ENCODE measurements at regions not wholly inside any gene's neighbourhood (a gene's known extent, or its start where the extent isn't known, plus 50 kb on each side); places are given as distances from the start of the nearest gene placed in this dataset.

GRCh38 chr12:87310126-87310525, 719.1 kb downstream of the C12orf50 start:
- H3K9me3 Mint-ChIP-seq: no peaks in the 10 kb centered on the region

GRCh38 chr12:87305481-87305880, 723.7 kb downstream of the C12orf50 start:
- DNase-seq (ENCODE audit: low spot score): no peak
- Mint-ChIP-seq H3K9me3 (peaks cover 5% of the 10 kb centered on the region), H3K36me3 (no peaks in the 10 kb centered on the region), H3K4me1 (ENCODE audit: low read depth in 2 of 2) (no peaks in the 10 kb centered on the region), H3K4me3 (no peak overlapping the region), H3K27me3 (no peaks in the 10 kb centered on the region), H3K27ac (no peak overlapping the region)
- no peak for ATAC-seq

More at GRCh38 chr12:87310126-87310525, 719.1 kb downstream of the C12orf50 start:
- Mint-ChIP-seq H3K4me3 (no peak overlapping the region), H3K36me3 (no peaks in the 10 kb centered on the region), H3K27ac (no peak overlapping the region), H3K27me3 (no peaks in the 10 kb centered on the region), H3K4me1 (ENCODE audit: low read depth in 2 of 2) (peaks cover 0 to 3% of the 10 kb centered on the region in 2 donors)
- DNase-seq (ENCODE audit: low spot score): no peak
- ATAC-seq: no peak

- no peak overlapping the region for H3K27ac Mint-ChIP-seq
- H3K27me3 Mint-ChIP-seq: no peaks in the 10 kb centered on the region
- ATAC-seq: no peak
- H3K9me3 Mint-ChIP-seq: peaks cover 5% of the 10 kb centered on the region
- H3K4me3 Mint-ChIP-seq: no peak overlapping the region
- no peaks in the 10 kb centered on the region for H3K36me3 Mint-ChIP-seq
- no peak for DNase-seq (ENCODE audit: low spot score)
- H3K4me1 Mint-ChIP-seq (ENCODE audit: low read depth in 2 of 2): no peaks in the 10 kb centered on the region
Measured at GRCh38 chr12:87304406-87304805, 724.8 kb downstream of the C12orf50 start.

GRCh38 chr12:87303396-87304012, 725.7 kb downstream of the C12orf50 start:
- no peaks in the 10 kb centered on the region for H3K36me3 Mint-ChIP-seq
- ATAC-seq (no peak), DNase-seq (ENCODE audit: low spot score) (no peak)
- H3K27ac Mint-ChIP-seq: no peak overlapping the region
- peaks cover 5% of the 10 kb centered on the region for H3K9me3 Mint-ChIP-seq
- no peak overlapping the region for H3K4me3 Mint-ChIP-seq
- H3K27me3 Mint-ChIP-seq: no peaks in the 10 kb centered on the region
- no peaks in the 10 kb centered on the region for H3K4me1 Mint-ChIP-seq (ENCODE audit: low read depth in 2 of 2)

DNA sequence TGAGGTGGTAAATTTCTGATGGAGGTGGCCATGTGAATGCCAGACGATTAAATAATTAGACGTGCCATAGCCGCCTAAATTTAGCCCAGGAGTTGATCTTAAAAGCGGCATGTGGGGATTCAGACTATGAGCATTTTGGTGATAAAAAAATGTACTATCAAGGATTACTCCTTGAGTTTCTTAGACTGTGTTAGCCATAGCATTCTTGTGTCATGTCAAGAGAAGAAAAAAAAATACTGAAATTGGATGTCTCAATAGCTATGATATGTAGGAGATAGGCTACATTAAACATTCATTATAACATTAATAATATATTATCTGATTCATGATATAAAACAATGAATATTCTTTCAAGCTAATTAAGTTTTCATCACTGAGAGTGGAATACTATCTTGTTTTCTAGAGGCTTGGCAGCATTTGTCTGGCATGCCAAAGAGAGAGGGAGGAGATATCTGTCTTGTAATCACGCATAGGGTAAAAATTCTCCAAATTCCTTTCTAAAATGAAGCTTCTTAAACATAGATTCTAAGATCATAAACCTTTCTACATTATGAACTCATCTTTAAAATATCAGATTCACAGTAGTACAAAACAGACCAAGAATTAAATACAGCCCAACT, 727.0 kb downstream of the C12orf50 start:
- H3K36me3 Mint-ChIP-seq: no peaks in the 10 kb centered on the region
- H3K4me1 Mint-ChIP-seq (ENCODE audit: low read depth in 2 of 2): no peaks in the 10 kb centered on the region
- ATAC-seq (no peak), DNase-seq (ENCODE audit: low spot score) (no peak)
- H3K9me3 Mint-ChIP-seq: peaks cover 9% of the 10 kb centered on the region
- H3K4me3 Mint-ChIP-seq: no peak overlapping the region
- no peaks in the 10 kb centered on the region for H3K27me3 Mint-ChIP-seq
- H3K27ac Mint-ChIP-seq: no peak overlapping the region

- H3K4me1 Mint-ChIP-seq (ENCODE audit: low read depth in 2 of 2): no peaks in the 10 kb centered on the region
- DNase-seq (ENCODE audit: low spot score): no peak
- no peak for ATAC-seq
- no peaks in the 10 kb centered on the region for H3K36me3 Mint-ChIP-seq
- H3K4me3 Mint-ChIP-seq: no peak overlapping the region
- no peaks in the 10 kb centered on the region for H3K27me3 Mint-ChIP-seq
- H3K9me3 Mint-ChIP-seq: peaks cover 3% of the 10 kb centered on the region
- H3K27ac Mint-ChIP-seq: no peak overlapping the region
Measured at GRCh38 chr12:87290505-87290904, 738.7 kb downstream of the C12orf50 start.

DNA sequence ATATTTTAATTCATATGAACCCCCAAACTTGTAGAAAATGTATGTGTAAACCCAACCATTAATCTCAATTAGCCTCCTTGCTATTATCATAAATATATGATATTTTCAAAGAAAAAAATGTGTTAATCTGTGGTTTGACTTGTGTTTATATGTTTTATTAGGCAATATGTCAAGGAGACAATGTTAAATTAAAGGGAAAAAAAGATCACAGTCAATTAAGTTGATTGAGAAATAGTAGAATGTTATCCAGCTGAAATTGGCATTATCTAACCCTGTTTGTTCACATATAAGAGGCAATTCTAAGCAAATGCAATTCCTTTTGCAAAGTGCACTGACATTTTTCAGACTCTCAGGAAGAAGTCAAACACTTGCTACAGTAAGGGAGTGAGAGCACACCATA, 745.3 kb downstream of the C12orf50 start:
- peaks cover 3% of the 10 kb centered on the region for H3K9me3 Mint-ChIP-seq
- no peaks in the 10 kb centered on the region for H3K36me3 Mint-ChIP-seq
- no peaks in the 10 kb centered on the region for H3K27me3 Mint-ChIP-seq
- DNase-seq (ENCODE audit: low spot score) (no peak), ATAC-seq (no peak)
- H3K27ac Mint-ChIP-seq: no peak overlapping the region
- no peaks in the 10 kb centered on the region for H3K4me1 Mint-ChIP-seq (ENCODE audit: low read depth in 2 of 2)
- H3K4me3 Mint-ChIP-seq: no peak overlapping the region

DNA sequence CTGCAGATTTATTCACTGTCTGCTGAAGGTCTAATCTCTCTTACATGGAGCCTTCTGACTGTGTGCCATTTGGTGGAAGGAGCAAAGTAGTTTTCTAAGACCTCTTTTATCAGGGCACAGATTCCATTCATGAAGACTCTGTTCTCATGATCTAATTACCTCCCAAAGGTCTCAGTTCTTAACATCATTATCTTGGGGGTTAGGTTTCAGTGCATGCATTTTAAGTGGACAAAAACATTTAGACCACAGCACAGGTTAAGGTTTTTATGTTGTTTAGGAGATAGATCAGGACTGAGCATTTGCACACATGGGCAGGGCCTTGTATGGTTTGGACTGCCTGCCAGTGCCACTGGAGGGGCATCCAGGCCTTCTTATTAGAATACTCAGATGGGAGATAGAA, 746.1 kb downstream of the C12orf50 start:
- Mint-ChIP-seq H3K4me1 (ENCODE audit: low read depth in 2 of 2) (no peaks in the 10 kb centered on the region), H3K9me3 (peaks cover 3% of the 10 kb centered on the region), H3K36me3 (no peaks in the 10 kb centered on the region), H3K4me3 (no peak overlapping the region), H3K27ac (no peak overlapping the region), H3K27me3 (no peaks in the 10 kb centered on the region)
- DNase-seq (ENCODE audit: low spot score): no peak
- no peak for ATAC-seq

DNA sequence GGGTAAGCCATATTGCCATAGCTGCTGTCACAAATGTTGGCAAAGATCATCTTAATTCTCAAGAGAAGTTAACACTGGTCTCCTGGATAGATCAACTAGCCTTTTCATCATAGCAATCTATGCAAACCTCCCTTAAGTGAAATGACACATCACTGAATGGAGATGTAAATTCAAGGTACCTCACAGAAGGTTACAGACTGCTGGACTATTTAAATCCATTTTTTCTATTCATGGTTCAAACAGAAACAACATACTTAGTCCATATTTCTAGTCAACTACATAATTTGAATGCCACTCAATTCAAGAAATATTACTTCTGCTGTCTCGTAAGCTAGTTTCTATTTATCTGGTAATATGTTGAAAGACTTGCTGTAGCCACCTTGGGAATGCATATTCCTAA, 748.3 kb downstream of the C12orf50 start:
- H3K4me3 Mint-ChIP-seq: no peak overlapping the region
- H3K36me3 Mint-ChIP-seq: no peaks in the 10 kb centered on the region
- DNase-seq (ENCODE audit: low spot score) (no peak), ATAC-seq (no peak)
- no peak overlapping the region for H3K27ac Mint-ChIP-seq
- H3K27me3 Mint-ChIP-seq: no peaks in the 10 kb centered on the region
- no peaks in the 10 kb centered on the region for H3K4me1 Mint-ChIP-seq (ENCODE audit: low read depth in 2 of 2)
- peaks cover 4% of the 10 kb centered on the region for H3K9me3 Mint-ChIP-seq

DNA sequence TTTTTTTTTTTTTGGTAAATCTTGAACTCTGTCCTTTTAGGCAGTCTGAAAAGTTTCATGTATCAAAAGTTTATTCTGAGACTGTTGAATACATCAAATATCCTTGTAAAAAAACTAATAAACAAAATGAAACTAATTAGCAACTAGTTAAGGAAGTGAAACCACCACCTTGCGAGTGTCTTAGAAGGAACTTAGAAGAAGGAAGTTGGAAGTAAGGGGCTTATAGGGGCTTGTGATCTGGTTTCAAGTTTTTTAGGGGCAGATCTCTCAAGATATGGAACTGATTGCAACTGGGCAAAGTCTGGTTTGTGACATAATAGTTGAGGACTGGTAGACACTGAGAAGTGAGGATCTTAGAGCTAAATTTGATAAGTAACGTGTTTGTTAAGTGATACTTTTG, 748.8 kb downstream of the C12orf50 start:
- H3K27ac Mint-ChIP-seq: no peak overlapping the region
- peaks cover 9% of the 10 kb centered on the region for H3K9me3 Mint-ChIP-seq
- ATAC-seq (no peak), DNase-seq (ENCODE audit: low spot score) (no peak)
- no peak overlapping the region for H3K4me3 Mint-ChIP-seq
- H3K4me1 Mint-ChIP-seq (ENCODE audit: low read depth in 2 of 2): no peaks in the 10 kb centered on the region
- no peaks in the 10 kb centered on the region for H3K27me3 Mint-ChIP-seq
- H3K36me3 Mint-ChIP-seq: no peaks in the 10 kb centered on the region

DNA sequence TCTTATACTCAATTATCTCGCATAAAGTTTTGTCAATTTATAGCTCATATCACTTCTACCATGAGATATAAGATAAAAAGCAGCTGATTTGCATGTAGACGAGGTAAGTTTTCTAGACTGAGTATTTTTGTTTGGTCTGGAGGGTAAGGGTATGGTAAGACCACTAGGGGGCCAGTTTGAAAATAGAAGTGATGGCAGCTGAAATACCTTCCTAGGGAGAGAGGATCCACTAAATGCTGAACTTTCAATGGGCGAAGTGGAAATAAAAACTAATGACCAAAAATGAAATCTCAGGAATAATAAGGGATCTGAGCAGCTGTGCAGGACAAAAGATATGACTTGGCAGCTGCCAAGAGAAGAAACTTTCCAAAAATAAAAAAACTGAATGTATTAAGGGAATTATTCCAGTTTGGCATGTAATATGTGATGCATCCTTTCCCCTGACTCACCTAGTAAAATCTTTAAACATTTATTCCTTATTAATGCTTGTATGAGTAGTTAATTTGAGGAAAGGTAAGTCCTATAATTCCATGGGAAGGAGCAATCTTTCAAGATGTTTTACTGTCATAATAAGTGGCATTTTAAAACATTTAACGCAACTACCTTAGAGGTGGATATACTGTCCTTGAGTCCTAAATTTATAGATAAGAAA, 754.5 kb downstream of the C12orf50 start:
- no peak overlapping the region for H3K4me3 Mint-ChIP-seq
- H3K4me1 Mint-ChIP-seq (ENCODE audit: low read depth in 2 of 2): no peaks in the 10 kb centered on the region
- H3K27me3 Mint-ChIP-seq: no peaks in the 10 kb centered on the region
- peaks cover 6% of the 10 kb centered on the region for H3K9me3 Mint-ChIP-seq
- no peak for DNase-seq (ENCODE audit: low spot score)
- no peak overlapping the region for H3K27ac Mint-ChIP-seq
- H3K36me3 Mint-ChIP-seq: no peaks in the 10 kb centered on the region
- no peak for ATAC-seq

DNA sequence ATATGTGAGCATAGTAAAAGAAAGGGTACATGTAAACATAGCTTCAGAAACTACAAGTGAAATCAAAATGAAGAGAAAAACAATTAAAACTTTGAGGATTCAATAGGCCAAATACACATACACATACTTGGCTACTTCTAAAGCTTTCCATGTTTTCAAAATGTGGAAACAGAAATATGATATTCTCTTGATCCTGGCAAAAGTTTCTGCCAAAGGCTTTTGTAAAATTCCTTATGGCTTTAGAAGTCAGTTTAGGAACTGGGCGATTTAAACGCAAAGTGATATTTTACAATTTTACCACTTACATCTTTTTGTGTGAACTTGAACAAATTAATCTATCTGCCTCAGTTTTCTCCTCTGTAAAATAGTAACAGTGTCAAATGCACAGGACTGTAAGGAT, 756.4 kb downstream of the C12orf50 start:
- ATAC-seq (no peak), DNase-seq (ENCODE audit: low spot score) (no peak)
- Mint-ChIP-seq H3K4me1 (ENCODE audit: low read depth in 2 of 2) (no peaks in the 10 kb centered on the region), H3K27ac (no peak overlapping the region), H3K36me3 (no peaks in the 10 kb centered on the region), H3K4me3 (no peak overlapping the region), H3K27me3 (no peaks in the 10 kb centered on the region), H3K9me3 (peaks cover 9% of the 10 kb centered on the region)

DNA sequence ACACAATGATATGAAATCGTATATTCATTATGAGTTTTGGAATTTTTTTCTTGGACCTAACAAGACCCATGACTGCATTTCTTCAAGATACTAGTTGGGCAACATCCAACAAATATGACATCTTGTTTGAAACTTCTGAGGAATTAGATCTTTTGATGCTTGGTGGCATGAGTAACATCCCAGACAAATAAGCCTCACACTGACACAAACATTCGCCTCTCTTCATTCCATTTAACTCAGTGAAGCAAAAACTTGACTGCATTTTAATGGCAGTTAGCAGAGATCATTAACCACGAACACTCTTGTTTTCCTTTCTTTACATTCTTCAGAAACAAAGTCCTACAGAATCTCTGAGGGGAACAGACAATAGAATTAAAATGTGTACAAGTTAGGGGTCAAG, 758.3 kb downstream of the C12orf50 start:
- H3K27me3 Mint-ChIP-seq: no peaks in the 10 kb centered on the region
- no peaks in the 10 kb centered on the region for H3K36me3 Mint-ChIP-seq
- no peak overlapping the region for H3K27ac Mint-ChIP-seq
- DNase-seq (ENCODE audit: low spot score) (no peak), ATAC-seq (no peak)
- H3K4me3 Mint-ChIP-seq: no peak overlapping the region
- H3K4me1 Mint-ChIP-seq (ENCODE audit: low read depth in 2 of 2): no peaks in the 10 kb centered on the region
- peaks cover 15% of the 10 kb centered on the region for H3K9me3 Mint-ChIP-seq

GRCh38 chr12:87266305-87266704, 762.9 kb downstream of the C12orf50 start:
- Mint-ChIP-seq H3K4me1 (ENCODE audit: low read depth in 2 of 2) (no peaks in the 10 kb centered on the region), H3K27me3 (no peaks in the 10 kb centered on the region), H3K4me3 (no peak overlapping the region), H3K9me3 (peaks cover 13% of the 10 kb centered on the region), H3K27ac (no peak overlapping the region), H3K36me3 (no peaks in the 10 kb centered on the region)
- ATAC-seq (no peak), DNase-seq (ENCODE audit: low spot score) (no peak)
